Mammary epithelial cell (primary cell): ENCODE measurements at regions not wholly inside any gene's neighbourhood (a gene's known extent, or its start where the extent isn't known, plus 50 kb on each side); places are given as distances from the start of the nearest gene placed in this dataset.
"Not testable (repeated sequence)": the region's sequence is repeated elsewhere in the genome, so short reads cannot be mapped to it uniquely, and the experiment has no call there.

ENCODE experiments used
- CTCF ChIP-seq, 2 donors: IDR thresholded peaks in 1 of 2; conservative IDR thresholded peaks in 1 of 2; 2 replicates each; pipeline ENCODE4 v1.5.1; 2011 to 2012; ENCODE audit warnings: inconsistent platforms in 2 of 2, low read length in 2 of 2, mild to moderate bottlenecking in 2 of 2, control low read depth in 1 of 2, low read depth in 1 of 2; ENCODE audit not compliant: insufficient read depth in 1 of 2; ENCODE audit errors: extremely low read depth in 1 of 2
- EZH2 ChIP-seq: IDR thresholded peaks from 2 replicates; pipeline ENCODE4 v1.6.1; 2012; ENCODE audit warnings: low read length, inconsistent platforms, borderline replicate concordance

DNA sequence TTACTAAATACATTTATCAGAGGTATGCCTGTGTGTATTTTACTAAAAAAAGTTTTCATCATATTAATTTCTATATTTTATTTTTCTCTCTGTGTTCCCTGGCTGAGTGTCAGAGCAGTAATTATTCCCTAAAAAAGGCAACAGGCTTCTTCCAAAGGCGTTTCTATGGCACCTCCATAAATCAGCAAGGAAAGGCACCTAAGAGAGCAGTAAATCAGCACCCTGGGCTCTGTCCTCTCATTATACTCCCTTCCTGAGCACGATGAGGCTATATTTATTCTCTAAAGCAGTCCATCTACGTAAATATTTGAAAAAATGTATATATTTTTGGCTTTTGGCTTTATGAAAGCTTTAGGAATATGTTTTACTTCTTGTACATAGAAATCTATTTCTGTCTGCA is 1408.6 kb downstream of the KHDRBS2 start:
- TF ChIP-seq CTCF (conservative IDR thresholded peaks at IDR 0.05 in 1 of 2, IDR thresholded peaks at IDR 0.05 in 1 of 2; ENCODE audit: extremely low read depth in 1 of 2, insufficient read depth in 1 of 2, low read depth in 1 of 2, low read length in 2 of 2); EZH2: not testable (repeated sequence)
